Activated naive CD4-positive, alpha-beta T cell treated with Interleukin-2 at 50 U/mL for 16 hours (primary cell): ENCODE measurements at regions not wholly inside any gene's neighbourhood (a gene's known extent, or its start where the extent isn't known, plus 50 kb on each side); places are given as distances from the start of the nearest gene placed in this dataset.

Experiments used
- DNase-seq: peaks from one replicate; pipeline ENCODE4 v3.0.0-alpha.2; 2020

DNA sequence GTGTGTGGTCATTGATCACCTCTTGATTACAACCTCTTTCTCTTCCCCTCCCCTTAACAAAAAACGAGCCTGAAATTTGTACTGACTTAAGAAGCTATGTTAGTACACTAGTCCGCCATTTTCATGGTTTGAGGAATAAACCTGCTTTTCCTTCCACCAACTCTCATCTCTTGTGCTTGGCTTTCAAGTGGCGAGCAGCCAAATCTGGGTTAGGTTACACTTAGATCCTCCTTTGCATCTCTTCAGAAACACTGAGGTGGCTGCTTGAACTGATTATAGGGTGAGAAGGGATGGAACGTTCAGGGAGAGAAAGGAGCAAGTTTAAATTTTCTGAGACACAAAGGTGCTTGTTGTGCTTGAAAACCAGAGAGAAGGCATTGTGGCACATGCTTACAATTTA, 2171.4 kb downstream of the LRRC4C start:
- no peak for DNase-seq

DNA sequence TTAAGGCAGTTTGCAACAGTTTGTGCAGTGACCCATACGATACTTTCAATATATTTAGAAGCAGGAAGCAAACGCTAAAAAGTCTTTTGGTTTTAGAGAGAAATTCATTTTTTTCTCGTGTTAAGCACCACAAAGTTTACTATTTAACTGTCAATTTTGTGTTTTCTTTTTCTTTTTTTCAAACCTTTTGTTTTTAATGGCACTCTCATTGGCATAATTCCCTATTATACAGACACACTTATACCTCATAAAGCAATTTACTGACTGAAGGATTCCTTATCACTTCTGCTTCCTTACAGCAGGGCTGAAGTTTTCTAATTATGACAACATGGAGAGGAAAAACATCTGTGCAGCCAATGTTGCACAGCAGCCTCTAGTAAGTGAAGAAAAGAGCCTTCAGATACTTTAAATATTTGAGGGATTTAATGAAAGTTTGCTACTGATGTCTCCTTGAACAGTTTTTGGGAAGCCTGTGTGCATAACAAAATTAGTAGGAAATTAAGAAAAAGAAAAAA, 2191.2 kb downstream of the LRRC4C start:
- DNase-seq: no peak

DNA sequence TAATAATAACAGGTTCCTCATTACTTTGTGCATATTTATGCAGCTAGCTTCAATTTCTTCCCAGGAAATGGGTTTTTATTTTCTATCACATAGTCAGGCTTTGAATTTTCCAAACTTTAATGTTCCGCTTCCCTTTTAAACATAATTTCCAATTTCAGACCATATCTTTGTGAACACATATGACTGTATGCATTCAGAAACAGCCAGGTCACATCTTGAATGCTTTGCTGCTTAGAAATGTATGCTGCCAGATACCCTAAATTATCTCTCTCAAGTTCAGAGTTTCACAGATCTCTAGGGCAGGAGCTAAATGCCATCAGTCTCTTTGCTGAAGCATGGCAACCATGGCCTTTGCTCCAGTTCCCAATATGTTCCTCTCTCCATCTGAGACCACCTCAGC, 2203.8 kb downstream of the LRRC4C start:
- DNase-seq: no peak

DNA sequence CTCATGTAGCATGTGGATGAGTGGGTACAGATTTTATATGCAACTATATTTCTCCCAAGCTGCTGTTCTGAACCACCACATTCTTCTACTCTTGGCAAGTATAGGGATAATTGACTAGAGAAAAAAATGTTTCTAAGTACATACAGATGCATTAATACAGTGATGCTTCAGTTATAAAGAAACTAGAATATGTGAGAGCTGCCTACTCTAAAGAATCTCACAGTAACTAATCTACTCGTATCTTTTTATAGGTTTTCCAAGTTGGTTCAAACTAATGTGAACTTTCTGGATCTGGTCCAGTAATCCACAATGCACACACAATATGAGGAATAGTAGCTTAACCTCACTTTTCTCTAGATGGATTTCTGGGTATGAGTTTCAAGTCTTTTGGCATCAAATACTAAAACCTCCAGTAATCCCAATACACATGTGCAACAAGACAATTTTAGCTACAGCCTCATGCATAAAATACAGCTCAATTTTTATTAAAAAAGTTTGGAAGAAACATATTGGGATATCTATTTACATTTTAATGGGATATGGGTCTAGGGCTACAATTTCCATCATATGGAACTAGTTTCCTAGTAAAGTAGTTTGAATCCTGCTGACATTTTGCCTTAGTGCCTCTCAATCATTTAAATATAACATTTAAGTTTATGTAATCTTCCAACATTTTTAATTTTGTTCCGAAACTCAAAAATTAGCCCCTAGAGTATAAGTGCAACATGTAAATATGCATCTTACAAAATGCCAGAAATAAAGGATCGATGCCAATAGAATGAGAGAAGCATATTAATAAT, 2209.7 kb downstream of the LRRC4C start:
- no peak for DNase-seq

DNA sequence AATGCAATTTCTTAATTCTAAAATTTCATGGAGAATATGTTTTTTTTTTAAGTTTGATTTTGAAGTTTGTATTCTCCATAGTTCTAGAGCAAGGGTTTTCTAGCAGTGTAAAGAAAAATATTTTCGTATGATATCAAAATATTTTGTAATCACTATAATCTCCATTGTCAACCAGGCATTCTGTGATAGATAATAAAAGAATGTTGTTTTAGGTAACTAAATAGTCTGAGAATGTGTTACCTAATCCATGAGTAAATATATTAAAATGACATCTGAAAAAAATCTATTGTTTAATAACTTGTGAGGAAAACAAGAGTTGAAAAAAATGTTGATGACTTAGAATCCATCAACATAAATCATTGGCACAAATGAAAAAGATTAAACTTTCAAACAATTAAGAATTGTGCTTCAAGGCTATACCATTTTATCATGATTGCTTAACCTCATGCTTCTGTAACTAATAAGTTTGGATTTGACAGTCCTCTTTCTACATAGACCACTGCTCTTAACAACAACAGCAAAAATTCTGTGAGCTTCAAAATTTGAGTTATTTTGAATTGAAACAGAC, 2211.8 kb downstream of the LRRC4C start:
- DNase-seq: no peak

DNA sequence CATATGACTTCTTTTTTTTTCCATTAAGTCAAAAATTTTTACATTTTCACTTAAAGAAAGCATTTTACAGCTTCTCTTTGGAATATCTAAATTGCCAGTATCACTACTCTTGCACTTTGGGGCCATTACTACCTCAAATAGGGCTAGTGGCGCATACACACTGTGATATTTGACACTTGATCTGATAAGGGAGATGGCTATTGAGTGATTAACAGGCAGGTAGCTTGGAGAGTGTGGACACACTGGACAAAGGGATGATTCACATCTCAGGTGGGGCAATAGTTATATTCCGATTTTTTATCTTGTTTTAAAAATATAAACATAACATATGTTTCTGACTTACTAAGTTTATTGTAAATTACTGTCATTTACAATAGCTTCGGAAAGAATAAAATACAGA, 2219.9 kb downstream of the LRRC4C start:
- DNase-seq: no peak

DNA sequence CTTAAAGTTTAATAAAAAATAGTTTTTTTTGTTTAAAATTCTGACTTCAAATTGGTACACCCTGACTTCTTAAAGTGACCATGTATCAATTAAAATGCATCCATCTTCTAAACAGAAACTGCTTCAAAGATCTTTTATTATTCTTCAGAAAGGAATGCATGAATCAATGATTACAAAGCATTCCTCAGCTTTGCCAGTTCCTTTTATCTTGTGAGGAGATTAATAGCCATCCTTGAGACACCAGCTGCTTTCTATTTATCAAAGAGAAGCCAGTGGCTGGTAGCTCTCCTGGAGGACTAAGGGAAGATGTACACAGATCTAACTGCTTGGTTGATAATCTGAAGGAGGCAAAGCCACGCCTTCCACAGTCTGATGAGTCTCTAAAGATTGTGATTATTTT, 2222.5 kb downstream of the LRRC4C start:
- DNase-seq: no peak

DNA sequence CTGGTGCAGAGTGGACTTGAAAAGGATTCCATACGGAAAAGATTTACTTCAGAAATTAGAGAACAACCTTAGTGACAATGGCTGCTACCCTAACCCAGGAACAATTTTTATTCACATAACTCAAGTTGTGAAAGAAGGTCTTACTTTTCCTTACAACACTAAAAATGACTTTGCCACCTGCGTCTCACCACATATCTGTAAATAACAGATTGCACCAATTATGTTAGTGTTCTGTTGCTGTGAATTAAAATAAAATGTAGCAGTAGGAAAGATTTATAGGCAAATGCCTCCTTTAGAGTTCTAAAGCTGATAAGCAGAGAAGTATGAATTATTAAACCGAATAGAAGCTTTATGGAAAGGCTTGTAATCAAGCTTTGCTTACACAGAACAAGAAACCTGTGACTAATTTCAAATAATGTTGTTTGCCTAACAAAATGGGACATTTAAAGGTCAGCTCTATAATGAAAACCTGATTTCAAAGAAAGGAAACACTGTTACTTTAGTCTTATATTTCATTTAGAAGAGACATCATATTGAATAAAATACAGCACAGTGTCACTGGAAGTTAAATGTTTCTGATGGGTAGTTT, 2237.8 kb downstream of the LRRC4C start:
- no peak for DNase-seq

DNA sequence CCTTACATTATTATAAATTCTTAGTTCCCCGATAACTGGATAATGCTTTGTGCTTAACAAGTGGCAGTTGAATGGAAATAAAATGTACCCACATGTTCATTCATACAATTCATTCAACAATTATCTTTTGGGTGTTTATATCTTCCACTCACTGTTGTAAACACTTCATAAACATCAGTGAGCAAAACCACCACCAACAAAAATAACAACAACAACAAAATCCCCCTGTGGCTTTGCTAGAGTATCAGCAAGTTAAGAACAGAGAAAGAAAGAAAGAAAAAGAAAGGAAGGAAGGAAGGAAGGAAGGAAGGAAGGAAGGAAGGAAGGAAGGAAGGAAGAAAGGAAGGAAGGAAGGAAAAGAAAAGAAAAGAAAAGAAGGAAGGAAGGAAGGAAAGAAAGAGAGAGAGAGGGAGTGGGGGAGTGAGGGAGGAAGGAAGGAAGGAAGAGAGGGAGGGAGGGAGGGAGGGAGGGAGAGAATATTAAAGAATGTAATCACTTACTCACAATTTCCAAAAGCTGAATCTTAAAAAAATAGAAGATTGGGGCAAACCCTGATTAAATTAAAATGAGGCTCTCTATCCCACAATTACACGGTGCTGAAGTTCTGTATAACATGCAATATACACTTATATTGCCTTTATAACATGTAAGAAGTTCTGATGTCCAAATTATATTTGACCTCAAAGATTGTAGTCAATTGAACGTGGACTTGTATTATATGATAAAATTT, 2238.8 kb downstream of the LRRC4C start:
- no peak for DNase-seq

DNA sequence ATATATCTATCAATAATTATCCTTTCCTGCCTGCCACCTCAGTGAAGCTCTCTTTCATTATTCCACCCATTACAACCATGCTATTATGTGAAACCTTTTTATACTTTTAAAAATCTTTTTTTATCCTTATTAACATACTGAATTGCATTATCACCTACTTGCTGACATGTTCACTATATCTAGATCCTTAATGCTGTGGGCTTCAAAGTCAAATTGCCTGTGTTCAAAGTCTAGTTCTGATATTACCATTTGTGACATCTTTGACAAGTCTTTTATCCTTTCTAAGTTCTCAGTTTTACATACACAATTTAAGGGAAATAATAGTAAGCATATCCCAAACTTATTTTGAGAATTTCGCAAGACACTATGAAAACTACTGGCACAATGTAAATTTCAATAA, 2239.4 kb downstream of the LRRC4C start:
- DNase-seq: no peak

DNA sequence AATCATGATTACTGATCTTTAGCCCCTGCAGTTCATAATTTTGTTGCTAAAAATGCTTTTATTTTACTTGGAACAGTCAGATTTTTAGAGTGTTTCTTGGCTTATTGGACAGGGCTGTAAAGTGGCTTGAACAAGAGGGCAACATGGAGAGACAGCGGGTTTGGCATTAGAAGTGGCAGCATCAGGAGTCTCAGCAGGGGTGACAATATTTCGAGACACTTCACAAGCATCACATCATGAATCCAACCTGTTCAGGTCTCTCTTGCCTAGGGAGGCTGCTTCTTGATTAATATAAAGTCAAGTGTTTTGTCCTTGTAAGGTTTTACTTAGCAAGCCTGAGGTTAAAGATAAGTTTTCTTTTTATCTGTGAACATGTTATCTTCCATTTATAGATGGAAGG, 2249.5 kb downstream of the LRRC4C start:
- DNase-seq: no peak

DNA sequence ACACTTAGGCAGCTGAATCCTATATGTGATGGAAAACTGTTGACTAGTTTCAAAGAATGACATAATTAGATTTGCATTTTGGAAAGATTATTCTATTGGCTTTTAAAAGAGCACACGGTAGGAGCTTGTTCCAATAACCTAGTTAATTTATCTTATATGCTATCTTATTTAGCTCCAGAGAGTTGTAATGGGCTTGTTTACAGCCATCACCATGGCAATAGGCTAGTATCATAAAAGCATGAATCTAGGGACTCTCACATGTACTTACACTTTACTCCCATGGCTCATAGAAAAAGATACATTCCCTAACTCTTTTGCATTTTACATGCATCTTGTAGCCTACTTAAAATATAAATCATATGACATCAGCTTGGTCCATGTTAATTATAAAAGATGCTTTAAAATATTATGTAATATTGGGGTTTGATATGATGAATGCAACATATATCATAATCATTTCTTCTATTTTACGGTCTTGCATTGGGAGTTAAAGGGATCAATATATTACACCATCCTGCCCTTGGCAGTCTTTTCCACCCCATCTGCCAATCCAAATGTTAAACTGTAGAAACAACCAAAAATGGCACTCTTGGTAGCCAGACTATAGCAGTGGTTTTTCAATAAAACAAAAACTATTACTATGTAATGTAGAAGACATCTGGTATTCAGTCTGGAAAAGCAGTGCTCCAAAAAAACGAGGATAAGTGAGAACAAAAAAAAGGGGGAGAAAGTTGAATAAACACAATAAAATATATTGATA, 2254.0 kb downstream of the LRRC4C start:
- no peak for DNase-seq

DNA sequence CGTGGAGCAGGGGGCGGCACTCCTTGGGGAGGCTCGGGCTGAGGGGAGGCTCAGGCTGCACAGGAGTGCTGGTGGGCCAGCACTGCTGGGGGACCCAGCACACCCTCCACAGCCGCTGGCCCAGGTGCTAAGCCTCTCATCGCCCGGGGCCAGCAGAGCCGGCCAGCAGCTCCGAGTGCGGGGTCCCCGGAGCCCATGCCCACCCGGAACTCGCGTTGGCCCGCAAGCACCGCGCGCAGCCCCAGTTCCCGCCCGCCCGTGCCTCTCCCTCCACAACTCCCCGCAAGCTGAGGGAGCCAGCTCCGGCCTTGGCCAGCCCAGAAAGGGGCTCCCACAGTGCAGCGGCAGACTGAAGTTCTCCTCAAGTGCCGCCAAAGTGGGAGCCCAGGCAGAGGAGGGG, 2266.8 kb downstream of the LRRC4C start:
- no peak for DNase-seq

DNA sequence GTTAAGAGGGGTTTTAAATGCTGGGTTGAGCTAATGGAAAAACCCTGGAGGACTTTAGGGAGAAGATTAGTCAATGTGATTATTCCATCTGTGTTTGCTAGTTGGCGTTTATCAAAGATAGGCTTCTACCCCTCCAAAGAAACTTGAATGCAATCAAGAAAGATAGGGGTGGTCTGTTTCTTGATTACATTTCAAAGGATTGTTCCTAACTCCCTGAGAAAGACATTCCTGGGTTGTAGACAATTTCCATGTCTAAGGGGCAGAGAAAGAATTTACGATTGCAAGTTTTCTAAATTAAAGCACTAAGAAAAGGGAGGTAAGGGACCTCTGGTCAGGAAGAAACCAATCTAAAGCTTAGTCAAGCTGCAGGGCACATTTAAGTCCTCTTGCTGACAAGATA, 2268.7 kb downstream of the LRRC4C start:
- no peak for DNase-seq

DNA sequence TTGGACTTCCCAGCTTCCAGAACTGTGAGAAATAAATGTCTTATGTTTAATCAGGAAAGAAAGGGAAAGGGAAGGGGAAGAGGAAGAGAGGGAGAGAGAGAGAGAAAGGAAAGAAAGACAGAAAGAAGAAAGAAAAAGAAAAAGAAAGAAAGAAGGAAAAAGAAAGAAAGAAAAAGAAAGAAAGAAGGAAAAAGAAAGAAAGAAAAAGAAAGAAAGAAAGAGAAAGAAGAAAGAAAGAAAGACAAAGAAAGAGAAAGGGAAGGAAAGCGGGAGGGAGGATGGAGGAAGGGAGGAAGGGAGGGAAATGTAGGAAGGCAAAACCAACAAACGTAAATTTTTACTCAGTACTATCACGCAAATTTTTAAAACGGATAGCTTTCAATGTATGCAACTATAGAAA, 2281.8 kb downstream of the LRRC4C start:
- no peak for DNase-seq

DNA sequence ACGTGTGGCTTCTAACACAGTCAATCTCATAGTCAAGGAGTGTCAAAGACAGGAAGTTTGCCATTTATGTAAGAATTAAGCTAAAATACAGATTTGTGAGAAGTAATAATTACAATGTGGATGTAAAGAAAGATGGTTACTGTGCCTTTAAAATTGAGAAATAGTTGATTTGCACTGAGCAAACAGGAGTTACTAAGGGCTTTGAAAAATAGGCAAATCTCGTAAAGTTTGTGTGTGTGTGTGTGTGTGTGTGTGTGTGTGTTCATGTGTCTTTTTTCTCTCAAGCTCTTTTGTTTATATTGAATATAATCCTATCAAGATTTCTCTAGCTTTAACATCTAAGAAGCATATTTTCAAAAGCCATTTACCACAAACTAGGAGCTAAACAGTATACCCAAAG, 2284.5 kb downstream of the LRRC4C start:
- no peak for DNase-seq

DNA sequence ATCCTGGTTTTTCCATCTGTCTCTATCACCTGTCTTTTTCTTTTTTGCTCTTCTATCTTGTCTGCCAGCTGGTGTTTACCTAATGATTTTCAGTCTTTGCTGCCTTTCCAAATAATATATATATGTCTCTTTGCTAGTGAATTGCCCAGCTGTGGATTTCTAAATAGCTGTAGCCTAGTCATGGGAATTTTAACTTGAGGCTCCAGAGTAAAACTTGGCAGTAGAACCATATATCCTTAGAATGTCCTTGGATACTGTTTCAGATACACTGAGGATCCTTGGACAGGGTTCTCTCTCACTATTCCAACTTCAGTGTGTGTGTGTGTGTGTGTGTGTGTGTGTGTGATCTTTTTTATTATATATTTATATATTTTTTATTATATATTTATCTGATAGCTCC, 2285.3 kb downstream of the LRRC4C start:
- DNase-seq: no peak

DNA sequence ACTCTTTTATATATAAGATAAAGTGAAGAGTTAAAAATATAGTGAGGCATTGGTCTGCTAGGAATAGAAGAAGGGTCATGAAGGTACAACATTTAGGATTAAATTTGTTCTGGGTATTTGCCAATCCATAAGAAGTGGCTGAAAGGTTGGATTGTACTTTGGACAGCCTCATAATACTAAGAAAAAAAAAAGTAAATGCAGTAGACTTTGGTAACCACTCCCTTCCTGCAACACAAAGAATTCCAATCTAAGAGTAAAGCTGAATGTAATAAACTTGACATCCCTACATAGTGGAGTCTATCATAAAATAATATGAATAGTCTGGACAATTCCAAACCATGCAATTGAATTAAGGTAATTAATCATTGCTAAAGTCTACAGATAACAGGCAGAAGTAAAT, 2294.4 kb downstream of the LRRC4C start:
- DNase-seq: no peak

DNA sequence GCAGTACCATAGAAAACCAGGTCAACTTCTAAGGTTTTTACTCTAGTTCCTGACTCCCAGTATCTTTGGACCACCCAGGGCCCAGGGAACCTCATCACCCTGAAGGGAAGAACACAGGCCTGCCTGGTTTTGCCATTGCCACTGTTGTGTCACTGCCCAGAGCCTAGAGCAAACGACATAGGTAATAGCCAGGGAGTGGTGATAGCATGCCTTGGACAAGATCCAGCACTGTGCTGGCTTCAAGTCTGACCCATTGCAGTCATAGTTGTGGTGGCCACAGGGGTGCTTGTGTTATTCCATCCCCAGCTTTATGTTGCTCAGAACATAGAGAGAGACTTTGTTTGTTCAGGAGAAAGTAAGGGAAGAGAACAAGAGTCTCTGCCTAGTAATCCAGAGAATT, 2310.2 kb downstream of the LRRC4C start:
- DNase-seq: no peak

DNA sequence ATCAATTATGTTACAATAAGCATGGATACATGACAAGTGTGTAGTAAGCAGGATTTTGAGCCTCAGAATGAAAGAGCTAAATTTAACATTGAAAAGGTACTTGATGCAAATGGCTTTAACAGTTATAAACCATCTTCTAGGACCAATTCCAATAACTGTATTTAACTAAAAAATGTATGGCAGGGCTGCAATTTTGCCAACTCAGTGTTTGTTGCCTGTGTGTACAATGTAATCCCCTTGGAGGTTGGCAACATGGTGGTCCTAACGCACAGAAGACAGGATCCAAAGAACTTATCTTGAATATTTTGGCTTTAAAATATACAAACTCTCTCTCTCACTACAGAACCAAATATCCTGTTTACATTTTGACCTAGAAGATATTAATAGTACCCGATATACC, 2314.1 kb downstream of the LRRC4C start:
- no peak for DNase-seq

DNA sequence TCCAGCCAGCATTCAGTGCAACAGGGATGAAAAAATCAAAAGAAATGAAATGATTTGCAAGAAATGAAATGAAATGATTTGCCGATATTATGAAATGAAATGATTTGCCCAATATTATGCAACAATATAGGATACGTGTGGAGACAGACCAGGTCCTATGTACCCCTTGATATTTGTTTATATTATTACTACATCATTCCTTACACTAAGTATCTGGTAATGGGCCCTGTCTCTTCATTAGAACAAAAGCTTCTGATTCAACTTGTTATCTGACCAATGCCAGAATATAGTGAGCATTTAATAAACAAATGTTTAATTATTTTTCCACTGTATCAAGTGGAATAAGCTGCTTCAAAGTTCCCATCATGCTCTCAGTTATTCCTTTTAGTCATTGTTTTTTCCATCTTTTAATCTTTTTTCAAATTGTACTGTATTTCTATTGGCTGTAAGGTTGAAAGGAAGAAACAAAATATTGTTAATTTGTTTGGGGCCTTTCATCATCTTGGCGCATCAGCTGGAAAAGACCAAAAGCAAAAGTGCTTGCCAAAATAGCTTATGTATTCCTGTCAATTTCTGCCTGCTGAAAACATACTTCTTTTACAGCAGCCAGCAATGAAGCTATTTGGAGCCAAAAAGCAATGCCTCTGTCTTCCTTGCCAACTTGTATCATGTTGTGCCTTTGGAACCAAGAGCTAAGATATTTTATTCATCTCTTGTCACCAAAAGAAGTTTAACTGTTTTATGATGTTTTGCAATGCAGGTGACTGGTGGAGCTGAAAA, 2314.9 kb downstream of the LRRC4C start:
- no peak for DNase-seq

DNA sequence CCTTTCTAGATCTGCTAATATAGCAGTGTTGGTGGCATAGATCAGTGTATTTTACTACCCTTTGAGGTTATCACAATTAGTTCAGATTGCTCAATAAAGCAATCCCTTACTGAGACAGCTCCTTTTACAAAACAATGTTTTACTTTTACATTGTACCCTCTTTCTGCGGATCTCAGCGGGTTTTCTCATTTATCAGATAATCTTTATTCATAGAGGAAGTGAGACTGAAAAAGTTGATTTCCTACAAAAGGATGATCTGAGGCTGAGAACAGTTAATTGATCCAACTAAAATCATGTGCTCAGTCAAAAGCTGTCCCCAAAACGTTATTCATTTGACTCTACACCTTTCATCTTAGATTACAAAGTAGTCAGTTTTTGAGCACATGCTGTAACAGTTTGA, 2319.9 kb downstream of the LRRC4C start:
- no peak for DNase-seq
